Tibial nerve (tissue), 4 donors: ENCODE measurements at regions not wholly inside any gene's neighbourhood (a gene's known extent, or its start where the extent isn't known, plus 50 kb on each side); places are given as distances from the start of the nearest gene placed in this dataset.
A peak's percentile ranks its signal among the peaks of the same experiment; 100 is the strongest.

Experiments used
- DNase-seq, 2 donors: peaks; one replicate each; pipeline ENCODE4 v3.0.0-alpha.2; 2019; ENCODE audit warnings: low spot score in 2 of 2
- H3K27ac ChIP-seq, 4 donors: fragments of 200-600 bp; sonication (generic) in 3 of 4; one replicate each; pipeline ENCODE4 v1.5.1; 2017 to 2019; ENCODE audit warnings: mild to moderate bottlenecking in 1 of 4
- H3K27me3 ChIP-seq, 2 donors: fragments of 200-600 bp; sonication (generic) in 1 of 2; one replicate each; pipeline versions ENCODE4 v1.5.1 to v1.6.0; 2017 to 2019
- H3K36me3 ChIP-seq, 3 donors: fragments of 200-600 bp; sonication (generic); one replicate each; pipeline ENCODE4 v1.5.1; 2018 to 2019
- H3K4me1 ChIP-seq, 4 donors: fragments of 200-600 bp; sonication (generic) in 3 of 4; one replicate each; pipeline ENCODE4 v1.5.1; 2017 to 2019
- H3K4me3 ChIP-seq, 4 donors: fragments of 200-600 bp; sonication (generic) in 3 of 4; one replicate each; pipeline ENCODE4 v1.5.1; 2017 to 2019; ENCODE audit warnings: mild to moderate bottlenecking in 1 of 4, moderate library complexity in 1 of 4
- H3K9me3 ChIP-seq, 4 donors: fragments of 200-600 bp; sonication (generic) in 3 of 4; one replicate each; pipeline ENCODE4 v1.5.1; 2017 to 2019
- CTCF ChIP-seq, 5 experiments: fragments of 200-600 bp in 3 of 5; fragments of 450-650 bp in 2 of 5; sonication (generic) in 3 of 5; IDR thresholded peaks; one replicate each; pipeline ENCODE4 v1.5.1; 2016 to 2019; ENCODE audit warnings: antibody characterized with exemption in 5 of 5, mild to moderate bottlenecking in 3 of 5, moderate library complexity in 2 of 5
- EP300 ChIP-seq, 2 donors: sonication (generic); formaldehyde crosslinking; IDR thresholded peaks; one replicate each; pipeline ENCODE4 v1.6.1; 2017; ENCODE audit warnings: antibody characterized with exemption in 2 of 2, mild to moderate bottlenecking in 1 of 2
- POLR2A ChIP-seq, 2 donors: fragments of 450-650 bp; IDR thresholded peaks; one replicate each; pipeline ENCODE4 v1.6.1; 2017; ENCODE audit warnings: antibody characterized with exemption in 2 of 2, mild to moderate bottlenecking in 2 of 2, moderate library complexity in 2 of 2
- WGBS, 2 donors: methylation state at CpG; one replicate each; pipeline ENCODE4 v1.1.5; 2018; 5-methylcytosine and 5-hydroxymethylcytosine counted together

- whole genome bisulfite sequencing, 2 donors: 91 to 92% methylated on average over 10 of the region's 10 CpGs
- peaks cover 0 to 59% (median 44%) of the 10 kb centered on the region in 4 donors for H3K4me1 ChIP-seq
- TF ChIP-seq CTCF (IDR thresholded peaks at IDR 0.05) (no peak), POLR2A (IDR thresholded peaks at IDR 0.05) (no peak), EP300 (IDR thresholded peaks at IDR 0.05) (no peak)
Measured at GRCh38 chr20:50289581-50289980, 99.0 kb downstream of the CEBPB start.

GRCh38 chr20:50290112-50290511, 99.5 kb downstream of the CEBPB start:
- Histone ChIP-seq H3K27ac (peak overlapping the region in 2 of 4 donors; percentile 30 to 96), H3K36me3 (no peaks in the 10 kb centered on the region), H3K27me3 (no peaks in the 10 kb centered on the region), H3K4me3 (no peak overlapping the region), H3K4me1 (peaks cover 0 to 53% (median 39%) of the 10 kb centered on the region in 4 donors), H3K9me3 (no peaks in the 10 kb centered on the region)
- no peak for TF ChIP-seq POLR2A (IDR thresholded peaks at IDR 0.05)
- TF ChIP-seq CTCF (IDR thresholded peaks at IDR 0.05): no peak
- TF ChIP-seq EP300 (IDR thresholded peaks at IDR 0.05): no peak
- no peak for DNase-seq
- whole genome bisulfite sequencing, 2 donors: 87 to 93% methylated on average over 12 of the region's 12 CpGs

More at GRCh38 chr20:50289581-50289980, 99.0 kb downstream of the CEBPB start:
- H3K27me3 ChIP-seq: no peaks in the 10 kb centered on the region
- H3K9me3 ChIP-seq: no peaks in the 10 kb centered on the region
- peak overlapping the region in 1 of 4 donors; percentile 42 for H3K27ac ChIP-seq
- H3K36me3 ChIP-seq: no peaks in the 10 kb centered on the region
- DNase-seq: no peak
- H3K4me3 ChIP-seq: no peak overlapping the region

GRCh38 chr20:50290808-50291207, 100.2 kb downstream of the CEBPB start:
- DNase-seq: no peak
- H3K36me3 ChIP-seq: no peaks in the 10 kb centered on the region
- TF ChIP-seq POLR2A (IDR thresholded peaks at IDR 0.05): no peak
- no peak for TF ChIP-seq CTCF (IDR thresholded peaks at IDR 0.05)
- TF ChIP-seq EP300 (IDR thresholded peaks at IDR 0.05): no peak
- H3K27ac ChIP-seq: peak overlapping the region in 3 of 4 donors; percentile 82 to 96 (median 91)
- H3K9me3 ChIP-seq: no peaks in the 10 kb centered on the region
- peaks cover 0 to 51% (median 34%) of the 10 kb centered on the region in 4 donors for H3K4me1 ChIP-seq
- no peaks in the 10 kb centered on the region for H3K27me3 ChIP-seq
- H3K4me3 ChIP-seq: no peak overlapping the region
- WGBS, 2 donors: 83 to 87% methylated on average over 5 of the region's 5 CpGs

- no peaks in the 10 kb centered on the region for H3K36me3 ChIP-seq
- no peak overlapping the region for H3K4me3 ChIP-seq
- no peaks in the 10 kb centered on the region for H3K27me3 ChIP-seq
- H3K4me1 ChIP-seq: peaks cover 0 to 49% (median 29%) of the 10 kb centered on the region in 4 donors
- TF ChIP-seq CTCF (IDR thresholded peaks at IDR 0.05): no peak
- TF ChIP-seq POLR2A (IDR thresholded peaks at IDR 0.05): no peak
- no peak for TF ChIP-seq EP300 (IDR thresholded peaks at IDR 0.05)
- DNase-seq: no peak
- H3K9me3 ChIP-seq: no peaks in the 10 kb centered on the region
- WGBS, 2 donors: 82 to 91% methylated on average over 16 of the region's 16 CpGs
- H3K27ac ChIP-seq: peak overlapping the region; percentile 77 to 96 (median 86)
Measured at GRCh38 chr20:50291254-50292078, 100.8 kb downstream of the CEBPB start.

GRCh38 chr20:50292079-50292590, 101.5 kb downstream of the CEBPB start:
- TF ChIP-seq EP300 (IDR thresholded peaks at IDR 0.05): no peak
- peak in 1 of 2 donors; percentile 31 for TF ChIP-seq POLR2A (IDR thresholded peaks at IDR 0.05)
- no peak for DNase-seq
- no peaks in the 10 kb centered on the region for H3K27me3 ChIP-seq
- H3K36me3 ChIP-seq: no peaks in the 10 kb centered on the region
- H3K27ac ChIP-seq: peak overlapping the region; percentile 77 to 96 (median 86)
- no peaks in the 10 kb centered on the region for H3K9me3 ChIP-seq
- WGBS, 2 donors: 57 to 68% methylated on average over 6 to 8 of the region's 8 CpGs
- no peak overlapping the region for H3K4me3 ChIP-seq
- H3K4me1 ChIP-seq: peaks cover 0 to 49% (median 24%) of the 10 kb centered on the region in 4 donors
